Kidney glomerular epithelial cell (primary cell): ENCODE measurements at regions not wholly inside any gene's neighbourhood (a gene's known extent, or its start where the extent isn't known, plus 50 kb on each side); places are given as distances from the start of the nearest gene placed in this dataset.
A peak's percentile ranks its signal among the peaks of the same experiment; 100 is the strongest.
"Not testable (repeated sequence)": the region's sequence is repeated elsewhere in the genome, so short reads cannot be mapped to it uniquely, and the experiment has no call there.

Source experiments
- DNase-seq: peaks from one replicate; lab custom pipeline; 2025; lab: John Stamatoyannopoulos, UW

DNA sequence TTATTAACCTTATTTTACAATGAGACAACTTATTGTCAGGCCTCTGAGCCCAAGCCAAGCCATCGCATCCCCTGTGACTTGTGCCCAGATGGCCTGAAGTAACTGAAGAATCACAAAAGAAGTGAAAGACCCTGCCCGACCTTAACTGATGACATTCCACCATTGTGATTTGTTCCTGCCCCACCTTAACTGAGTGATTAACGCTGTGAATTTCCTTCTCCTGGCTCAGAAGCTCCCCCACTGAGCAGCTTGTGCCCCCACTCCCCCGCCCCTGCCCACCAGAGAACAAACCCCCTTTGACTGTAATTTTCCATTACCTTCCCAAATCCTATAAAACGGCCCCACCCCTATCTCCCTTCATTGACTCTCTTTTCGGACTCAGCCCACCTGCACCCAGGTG lies 224.0 kb upstream of the DUSP10 start:
- not testable (repeated sequence) for DNase-seq

- DNase-seq, result no peak
Observed at GRCh38 chr1:221965252-221965651, 223.4 kb upstream of the DUSP10 start.

- DNase-seq, result no peak
Observed at GRCh38 chr1:221963742-221964141, 221.9 kb upstream of the DUSP10 start.

GRCh38 chr1:221962385-221962784 lies 220.5 kb upstream of the DUSP10 start:
- no peak for DNase-seq

DNA sequence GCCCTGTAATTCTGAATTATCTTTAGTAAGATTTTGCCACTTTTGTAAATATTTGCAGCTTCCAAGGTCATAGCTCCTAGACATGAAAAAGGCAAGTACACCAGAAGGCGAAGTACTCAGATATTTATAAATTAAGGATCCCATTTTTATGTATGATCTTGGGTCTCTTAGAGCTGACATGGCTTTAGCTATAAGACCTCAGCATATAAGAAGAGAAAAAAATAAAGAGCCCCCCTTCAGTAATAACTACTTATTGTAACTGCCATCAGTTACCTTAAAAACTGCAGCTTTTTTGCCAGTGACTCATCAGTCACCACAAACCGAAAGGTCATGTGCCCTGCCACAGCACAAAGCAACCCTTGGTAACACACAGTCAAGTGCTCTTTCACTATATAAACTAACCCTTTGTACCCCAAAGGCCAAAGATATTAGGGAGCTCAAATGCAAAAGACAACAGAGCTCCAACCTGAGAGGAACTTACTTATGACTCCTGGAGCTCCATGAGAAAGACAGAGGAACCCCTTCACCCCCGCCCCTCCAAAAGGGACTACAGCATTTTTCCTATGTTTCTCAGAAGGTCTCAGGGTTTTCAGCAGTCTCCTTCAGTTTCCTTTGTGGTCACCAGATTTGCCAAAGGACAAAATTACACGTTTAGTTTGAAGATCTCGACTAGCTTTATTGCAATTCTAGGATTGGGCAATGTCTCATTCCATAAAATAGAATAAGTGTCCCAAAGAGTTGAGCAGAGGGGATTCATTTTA lies 219.8 kb upstream of the DUSP10 start:
- DNase-seq, result peak; percentile 26

GRCh38 chr1:221958161-221958562 lies 216.3 kb upstream of the DUSP10 start:
- peak; percentile 62 for DNase-seq

DNA sequence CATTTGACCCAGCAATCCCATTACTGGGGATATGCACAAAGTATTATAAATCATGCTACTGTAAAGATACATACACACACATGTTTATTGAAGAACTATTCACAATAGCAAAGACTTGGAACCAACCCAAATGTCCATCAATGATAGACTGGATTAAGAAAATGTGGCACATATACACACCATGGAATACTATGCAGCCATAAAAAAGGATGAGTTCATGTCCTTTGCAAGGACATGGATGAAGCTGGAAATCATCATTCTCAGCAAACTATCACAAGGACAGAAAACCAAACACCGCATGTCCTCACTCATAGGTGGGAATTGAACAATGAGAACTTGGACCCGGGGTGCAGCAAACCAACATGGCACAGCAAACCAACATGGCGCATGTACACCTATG lies 215.5 kb upstream of the DUSP10 start:
- DNase-seq, result not testable (repeated sequence)

DNA sequence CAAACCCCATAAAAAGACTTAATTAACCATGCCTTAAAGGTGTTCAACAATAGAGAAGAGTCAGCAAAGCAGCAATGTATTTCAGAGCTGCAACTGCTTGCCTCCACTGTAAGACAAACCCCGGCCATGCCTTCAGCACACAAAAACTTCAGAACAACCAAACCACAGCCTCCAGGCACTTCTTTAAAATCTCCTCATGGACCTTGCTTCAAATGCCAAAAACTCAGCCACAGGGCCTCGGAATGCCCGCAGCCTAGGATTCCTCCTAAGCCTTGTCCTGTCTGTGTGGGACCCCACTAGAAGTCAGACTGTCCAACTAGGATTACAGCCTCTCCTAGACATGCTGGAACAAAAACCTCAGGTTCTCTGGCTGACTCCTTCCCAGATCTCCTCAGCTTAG lies 208.1 kb upstream of the DUSP10 start:
- DNase-seq, result no peak

GRCh38 chr1:221948459-221948858 lies 206.6 kb upstream of the DUSP10 start:
- no peak for DNase-seq

GRCh38 chr1:221947731-221948130 lies 205.8 kb upstream of the DUSP10 start:
- DNase-seq, result no peak

- no peak for DNase-seq
Observed at GRCh38 chr1:221946768-221947167, 204.9 kb upstream of the DUSP10 start.

DNA sequence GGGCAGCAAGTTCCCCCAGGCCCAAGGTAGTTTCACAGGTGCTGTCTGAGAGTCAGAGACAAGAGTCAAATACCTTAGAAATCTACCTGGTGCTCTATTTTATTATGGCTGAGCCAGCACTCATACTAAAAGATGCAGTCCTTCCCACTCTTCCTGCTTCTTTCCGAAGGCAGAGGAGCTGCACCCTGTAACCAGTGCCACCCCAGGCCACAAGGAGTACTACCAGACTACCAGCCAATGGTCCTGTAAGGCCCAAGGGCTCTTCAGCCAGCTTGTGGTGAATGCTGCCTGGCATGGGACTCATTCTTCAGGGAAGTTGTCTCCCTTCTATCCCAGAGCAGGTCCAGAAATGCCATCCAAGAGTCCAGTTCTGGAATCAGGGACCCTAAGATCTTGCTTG lies 203.8 kb upstream of the DUSP10 start:
- DNase-seq, result no peak

GRCh38 chr1:221944247-221944870 lies 202.5 kb upstream of the DUSP10 start:
- no peak for DNase-seq

- no peak for DNase-seq
Observed at GRCh38 chr1:221940631-221941030, 198.7 kb upstream of the DUSP10 start.

- DNase-seq, result no peak
Observed at GRCh38 chr1:221939607-221940006, 197.7 kb upstream of the DUSP10 start.

DNA sequence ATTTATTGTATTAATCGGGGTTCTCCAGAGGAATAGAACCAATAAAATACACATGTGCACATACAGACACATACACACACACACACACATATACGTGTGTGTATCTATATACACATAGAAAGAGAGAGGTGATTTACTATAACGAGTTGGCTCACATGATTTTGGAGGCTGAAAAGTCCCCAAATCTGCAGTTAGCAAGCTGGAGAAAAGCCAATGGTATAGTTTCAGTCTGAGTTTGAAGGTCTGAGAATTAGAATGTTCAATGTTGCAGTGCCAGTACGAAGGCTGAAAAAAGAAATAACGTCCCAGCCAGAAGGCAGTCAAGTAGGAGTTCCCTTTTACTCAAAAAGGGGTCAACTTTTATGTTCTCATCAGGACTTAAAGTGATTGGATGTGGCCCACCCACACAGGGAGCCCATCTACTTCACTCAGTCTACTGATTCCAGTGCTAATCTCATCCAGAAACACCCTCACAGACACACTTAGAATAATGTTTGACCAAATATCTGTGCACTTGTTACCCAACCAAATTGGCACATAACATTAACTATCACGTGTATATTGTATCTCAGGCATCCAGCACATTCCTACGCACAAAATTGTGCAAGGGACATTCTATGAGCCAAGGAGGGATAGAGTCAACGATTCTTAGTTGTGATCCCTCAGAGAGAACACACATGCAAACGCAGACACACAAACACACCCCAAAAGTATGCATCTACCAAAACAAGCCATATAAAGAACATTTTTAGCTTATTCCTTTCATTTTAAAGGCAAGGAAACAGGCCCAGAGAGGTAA lies 195.5 kb upstream of the DUSP10 start:
- no peak for DNase-seq

DNA sequence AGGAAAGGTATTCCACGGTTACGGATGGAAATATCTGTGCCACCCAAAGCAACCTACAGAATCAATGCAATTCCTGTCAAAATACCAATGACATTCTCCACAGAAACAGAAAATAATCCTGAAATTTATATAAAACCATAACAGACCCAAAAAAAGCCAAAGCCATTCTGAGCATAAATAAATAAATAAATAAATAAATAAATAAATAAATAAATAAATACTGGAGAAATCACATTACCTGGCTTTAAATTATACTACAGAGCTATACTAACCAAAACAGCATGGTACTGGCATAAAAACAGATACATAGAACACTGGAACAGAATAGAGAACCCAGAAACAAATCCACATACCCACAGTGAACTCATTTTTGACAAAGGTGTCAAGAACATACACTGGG lies 191.9 kb upstream of the DUSP10 start:
- DNase-seq, result no peak

- no peak for DNase-seq
Observed at GRCh38 chr1:221926441-221926840, 184.6 kb upstream of the DUSP10 start.

DNA sequence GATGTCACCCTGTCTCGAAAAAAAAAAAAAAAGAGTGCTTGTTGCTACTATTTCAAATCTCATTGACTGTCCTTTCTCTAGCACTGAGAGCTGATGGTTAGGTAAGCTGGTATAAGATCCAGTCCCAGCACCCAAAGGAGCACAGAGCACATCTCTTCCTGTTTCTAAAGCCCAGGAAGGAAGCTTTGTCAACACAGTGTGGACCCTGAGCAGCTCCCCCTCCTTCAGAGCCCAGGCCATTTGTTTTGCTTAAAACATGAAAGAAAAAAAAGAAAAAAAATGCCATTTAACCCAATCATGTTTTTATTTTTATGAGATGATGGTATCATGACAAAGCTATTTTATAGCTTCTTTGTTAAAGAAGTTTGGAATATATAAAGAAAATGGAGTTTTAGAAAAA lies 184.1 kb upstream of the DUSP10 start:
- DNase-seq, result no peak

GRCh38 chr1:221923929-221924598 lies 182.2 kb upstream of the DUSP10 start:
- DNase-seq, result no peak

- no peak for DNase-seq
Observed at GRCh38 chr1:221921936-221922335, 180.0 kb upstream of the DUSP10 start.

DNA sequence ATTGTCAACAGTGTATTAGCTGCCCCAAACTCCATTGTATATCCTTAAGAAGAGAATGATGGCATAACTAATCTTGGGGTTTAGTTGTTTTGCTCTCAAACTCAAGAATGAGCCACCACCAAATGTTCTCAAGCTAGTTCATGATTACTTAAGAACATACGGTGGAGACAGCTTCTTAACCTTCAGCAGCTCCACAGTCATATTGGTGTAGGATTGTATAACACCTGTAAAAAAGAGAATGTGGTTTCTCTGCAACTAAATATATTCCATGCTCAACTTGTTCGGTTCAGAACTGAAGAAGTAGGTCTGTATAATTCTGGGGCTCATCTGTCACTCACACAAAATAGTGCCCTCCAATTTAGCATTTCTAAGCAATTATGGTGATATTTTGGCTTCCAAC lies 177.9 kb upstream of the DUSP10 start:
- no peak for DNase-seq
